Hepatocyte (in vitro differentiated cells): ENCODE measurements at regions not wholly inside any gene's neighbourhood (a gene's known extent, or its start where the extent isn't known, plus 50 kb on each side); places are given as distances from the start of the nearest gene placed in this dataset.
A peak's percentile ranks its signal among the peaks of the same experiment; 100 is the strongest.
"Not testable (repeated sequence)": the region's sequence is repeated elsewhere in the genome, so short reads cannot be mapped to it uniquely, and the experiment has no call there.

Experiments
- DNase-seq: peaks from one replicate; pipeline ENCODE4 v3.0.0-alpha.2; 2016; ENCODE audit warnings: low spot score
- H2AFZ ChIP-seq: fragments of 200-600 bp; sonication (generic); 2 replicates; pipeline ENCODE4 v1.6.0; 2016; ENCODE audit warnings: antibody characterized with exemption, mild to moderate bottlenecking
- H3K27ac ChIP-seq: fragments of 200-600 bp; sonication (generic); 2 replicates; pipeline ENCODE4 v1.5.1; 2016; ENCODE audit warnings: mild to moderate bottlenecking
- H3K27me3 ChIP-seq: fragments of 200-600 bp; sonication (generic); 2 replicates; pipeline ENCODE4 v1.6.1; 2016
- H3K36me3 ChIP-seq: fragments of 200-600 bp; sonication (generic); replicated peaks from 2 replicates; pipeline ENCODE4 v1.5.1; 2016; ENCODE audit warnings: low read depth; ENCODE audit not compliant: insufficient read depth
- H3K4me1 ChIP-seq: fragments of 200-600 bp; sonication (generic); 2 replicates; pipeline ENCODE4 v1.5.1; 2016; ENCODE audit warnings: mild to moderate bottlenecking, moderate library complexity; ENCODE audit not compliant: insufficient read depth
- H3K4me2 ChIP-seq: fragments of 200-600 bp; sonication (generic); 2 replicates; pipeline ENCODE4 v1.6.0; 2016
- H3K4me3 ChIP-seq: fragments of 200-600 bp; sonication (generic); 2 replicates; pipeline ENCODE4 v1.5.1; 2016; ENCODE audit warnings: mild to moderate bottlenecking
- H3K79me2 ChIP-seq: fragments of 200-600 bp; sonication (generic); 2 replicates; pipeline ENCODE4 v1.6.0; 2017; ENCODE audit warnings: mild to moderate bottlenecking
- H3K9me2 ChIP-seq: fragments of 200-600 bp; sonication (generic); replicated peaks from 2 replicates; pipeline ENCODE4 v1.6.0; 2017; ENCODE audit warnings: mild to moderate bottlenecking; ENCODE audit not compliant: insufficient read depth
- H3K9me3 ChIP-seq: fragments of 200-600 bp; sonication (generic); 2 replicates; pipeline ENCODE4 v1.5.1; 2016; ENCODE audit warnings: low read depth, mild to moderate bottlenecking
- H4K20me1 ChIP-seq: fragments of 200-600 bp; sonication (generic); 2 replicates; pipeline ENCODE4 v1.6.0; 2016; ENCODE audit warnings: mild to moderate bottlenecking; ENCODE audit not compliant: insufficient read depth, poor library complexity, severe bottlenecking
- CTCF ChIP-seq: fragments of 200-600 bp; sonication (generic); IDR thresholded peaks from 2 replicates; pipeline ENCODE4 v1.5.1; 2016; ENCODE audit warnings: antibody characterized with exemption, mild to moderate bottlenecking; ENCODE audit not compliant: poor library complexity
- EZH2 ChIP-seq: fragments of 200-600 bp; sonication (generic); IDR thresholded peaks from 2 replicates; pipeline ENCODE4 v1.6.1; 2016; ENCODE audit warnings: antibody characterized with exemption, mild to moderate bottlenecking, borderline replicate concordance
- EZH2phosphoT487 ChIP-seq: fragments of 200-600 bp; sonication (generic); IDR thresholded peaks from one replicate; pipeline ENCODE4 v1.6.1; 2018; ENCODE audit warnings: antibody characterized with exemption, mild to moderate bottlenecking, low read depth, moderate library complexity; ENCODE audit not compliant: unreplicated experiment, severe bottlenecking
- WGBS: methylation state at CpG from one replicate; pipeline ENCODE4 v1.1.6; 2016; ENCODE audit warnings: low lambda C conversion rate; ENCODE audit errors: missing lambda C conversion rate; 5-methylcytosine and 5-hydroxymethylcytosine counted together

DNA sequence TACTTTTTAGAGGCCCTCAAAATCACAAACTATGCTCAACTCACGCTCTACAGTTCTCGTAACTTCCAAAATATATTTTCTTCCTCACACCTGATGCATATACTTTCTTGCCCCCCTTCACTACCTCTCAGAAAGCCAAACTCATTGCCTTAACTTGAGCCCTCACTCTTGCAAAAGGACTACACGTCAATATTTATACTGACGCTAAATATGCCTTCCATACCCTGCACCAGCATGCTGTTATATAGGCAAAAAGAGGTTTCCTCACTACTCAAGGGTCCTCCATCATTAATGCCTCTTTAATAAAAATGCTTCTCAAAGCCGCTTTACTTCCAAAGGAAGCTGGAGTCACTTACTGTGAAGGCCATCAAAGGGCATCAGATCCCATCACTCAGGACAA is 92.9 kb upstream of the ATF7IP2 start:
- H3K27me3 ChIP-seq, H3K36me3 ChIP-seq, H3K4me1 ChIP-seq, H4K20me1 ChIP-seq, H3K4me2 ChIP-seq, H3K9me2 ChIP-seq, H3K27ac ChIP-seq, H3K79me2 ChIP-seq, H3K9me3 ChIP-seq, DNase-seq, H2AFZ ChIP-seq, H3K4me3 ChIP-seq: not testable (repeated sequence)
- 96% methylated on average over 5 of the region's 5 CpGs for WGBS

DNA sequence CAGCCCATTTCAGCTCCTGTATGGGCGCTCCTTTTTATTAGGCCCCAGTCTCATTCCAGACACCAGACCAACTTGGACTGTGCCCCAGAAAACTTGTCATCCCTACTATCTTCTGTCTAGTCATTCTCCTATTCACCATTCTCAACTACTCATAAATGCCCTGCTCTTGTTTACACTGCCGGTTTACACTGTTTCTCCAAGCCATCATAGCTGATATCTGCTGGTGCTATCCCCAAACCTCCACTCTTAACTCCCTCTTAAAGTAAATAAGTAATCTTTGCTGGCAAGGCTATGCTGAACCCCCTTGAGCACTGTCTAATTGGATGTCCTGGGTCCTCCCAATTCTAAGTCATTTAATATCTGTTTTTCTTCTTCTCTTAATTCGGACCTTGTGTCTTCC is 91.7 kb upstream of the ATF7IP2 start:
- not testable (repeated sequence) for H3K4me2 ChIP-seq, H3K4me3 ChIP-seq, H3K36me3 ChIP-seq, H3K9me3 ChIP-seq, H3K27ac ChIP-seq, H3K27me3 ChIP-seq, H3K79me2 ChIP-seq, H2AFZ ChIP-seq, DNase-seq, H3K9me2 ChIP-seq, H4K20me1 ChIP-seq, H3K4me1 ChIP-seq
- WGBS = 54% methylated on average over 3 of the region's 3 CpGs

DNA sequence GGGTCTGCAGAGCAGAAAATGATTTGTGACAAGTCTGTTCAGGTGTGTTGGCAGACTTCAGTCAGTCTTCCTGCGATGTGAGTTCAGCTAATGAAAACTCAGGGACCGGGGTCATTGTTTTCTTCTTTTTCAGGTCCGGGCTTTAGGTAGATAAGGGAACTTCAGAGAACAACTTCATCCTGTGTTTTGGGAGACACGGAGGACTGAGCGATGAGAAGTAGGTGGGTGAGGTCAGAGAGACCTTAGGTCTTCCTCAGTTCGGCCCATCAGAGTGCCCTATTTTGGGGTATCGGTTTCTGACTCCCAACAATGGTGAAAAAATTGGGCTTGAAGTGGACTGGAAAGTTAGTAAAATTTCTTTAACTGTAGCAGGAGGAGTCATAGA is 88.9 kb upstream of the ATF7IP2 start:
- Histone ChIP-seq H3K79me2 (no peaks in the 10 kb centered on the region), H3K36me3 (no peaks in the 10 kb centered on the region), H3K4me1 (peaks cover 6% of the 10 kb centered on the region), H4K20me1 (no peaks in the 10 kb centered on the region), H3K4me3 (no peak overlapping the region), H3K9me2 (no peaks in the 10 kb centered on the region), H2AFZ (peak overlapping the region; percentile 16), H3K27me3 (no peaks in the 10 kb centered on the region), H3K9me3 (no peaks in the 10 kb centered on the region), H3K27ac (peak overlapping the region; percentile 78), H3K4me2 (no peak overlapping the region)
- no peak for DNase-seq
- TF ChIP-seq EZH2phosphoT487 = no peak
- no peak for TF ChIP-seq CTCF
- no peak for TF ChIP-seq EZH2
- 96% methylated on average over 7 of the region's 7 CpGs for WGBS

- no peaks in the 10 kb centered on the region for H3K9me2 ChIP-seq
- no peak overlapping the region for H3K4me3 ChIP-seq
- peaks cover 6% of the 10 kb centered on the region for H3K4me1 ChIP-seq
- no peaks in the 10 kb centered on the region for H4K20me1 ChIP-seq
- H3K9me3 ChIP-seq = no peaks in the 10 kb centered on the region
- peak overlapping the region; percentile 16 for H2AFZ ChIP-seq
- H3K27me3 ChIP-seq = no peaks in the 10 kb centered on the region
- WGBS = 28% methylated on average over 13 of the region's 13 CpGs
- no peaks in the 10 kb centered on the region for H3K79me2 ChIP-seq
- H3K4me2 ChIP-seq = no peak overlapping the region
- no peak for DNase-seq
- H3K36me3 ChIP-seq = no peaks in the 10 kb centered on the region
- peak overlapping the region; percentile 78 for H3K27ac ChIP-seq
- TF ChIP-seq EZH2 (no peak), CTCF (no peak), EZH2phosphoT487 (no peak)
These were observed 88.4 kb upstream of the ATF7IP2 start for GRCh38 chr16:10297341-10298006.
